HEK293 (cell line): ENCODE measurements at regions not wholly inside any gene's neighbourhood (a gene's known extent, or its start where the extent isn't known, plus 50 kb on each side); places are given as distances from the start of the nearest gene placed in this dataset.

Experiments
- CTCF ChIP-seq: fragments of 450-650 bp; formaldehyde crosslinking; IDR thresholded peaks from 2 replicates; pipeline ENCODE4 v1.5.1; 2016; ENCODE audit warnings: missing biosample characterization, missing genetic modification characterization
- KLF16 ChIP-seq: fragments of 450-650 bp; formaldehyde crosslinking; IDR thresholded peaks from 2 replicates; pipeline ENCODE4 v1.5.1; 2017; ENCODE audit warnings: missing biosample characterization, missing genetic modification characterization
- KLF9 ChIP-seq: fragments of 450-650 bp; formaldehyde crosslinking; IDR thresholded peaks from 2 replicates; pipeline ENCODE4 v1.5.1; 2016; ENCODE audit warnings: missing biosample characterization, missing genetic modification characterization, low read depth
- PRDM4 ChIP-seq: fragments of 450-650 bp; formaldehyde crosslinking; IDR thresholded peaks from 2 replicates; pipeline ENCODE4 v1.5.1; 2017; ENCODE audit warnings: missing biosample characterization, missing genetic modification characterization
- TSHZ1 ChIP-seq: fragments of 450-650 bp; formaldehyde crosslinking; IDR thresholded peaks from 2 replicates; pipeline ENCODE4 v1.5.1; 2016; ENCODE audit warnings: missing biosample characterization, missing genetic modification characterization, borderline replicate concordance
- ZNF23 ChIP-seq: fragments of 450-650 bp; formaldehyde crosslinking; IDR thresholded peaks from 2 replicates; pipeline ENCODE4 v1.5.1; 2016; ENCODE audit warnings: missing biosample characterization, missing genetic modification characterization, borderline replicate concordance
- ZNF692 ChIP-seq: fragments of 450-650 bp; formaldehyde crosslinking; IDR thresholded peaks from 2 replicates; pipeline ENCODE4 v1.5.1; 2016; ENCODE audit warnings: missing biosample characterization, missing genetic modification characterization
- ZSCAN30 ChIP-seq: fragments of 450-650 bp; IDR thresholded peaks from 2 replicates; pipeline ENCODE4 v1.5.1; 2018; ENCODE audit warnings: missing biosample characterization, mild to moderate bottlenecking, missing genetic modification characterization, moderate library complexity
- ZSCAN4 ChIP-seq: fragments of 450-650 bp; formaldehyde crosslinking; IDR thresholded peaks from 2 replicates; pipeline ENCODE4 v1.5.1; 2017; ENCODE audit warnings: missing biosample characterization, missing genetic modification characterization

GRCh38 chr7:81839708-81840369, 70.0 kb upstream of the HGF start:
- TF ChIP-seq ZNF23 (no peak), KLF9 (tag by site-specific recombination) (no peak), ZNF692 (tag by site-specific recombination) (no peak), ZSCAN4 (tag by site-specific recombination) (no peak), KLF16 (tag by site-specific recombination) (no peak), ZSCAN30 (tag by site-specific recombination) (no peak), PRDM4 (tag by site-specific recombination) (no peak), CTCF (tag by site-specific recombination) (no peak), TSHZ1 (tag by site-specific recombination) (no peak)
